NCI-H2196 treated with DMSO at 0.1 percent for 48 hours (cell line): ENCODE measurements at regions not wholly inside any gene's neighbourhood (a gene's known extent, or its start where the extent isn't known, plus 50 kb on each side); places are given as distances from the start of the nearest gene placed in this dataset.

Experiments
- DNase-seq: peaks from one replicate; lab custom pipeline; 2025; ENCODE audit not compliant: unreplicated experiment; lab: John Stamatoyannopoulos, UW

DNA sequence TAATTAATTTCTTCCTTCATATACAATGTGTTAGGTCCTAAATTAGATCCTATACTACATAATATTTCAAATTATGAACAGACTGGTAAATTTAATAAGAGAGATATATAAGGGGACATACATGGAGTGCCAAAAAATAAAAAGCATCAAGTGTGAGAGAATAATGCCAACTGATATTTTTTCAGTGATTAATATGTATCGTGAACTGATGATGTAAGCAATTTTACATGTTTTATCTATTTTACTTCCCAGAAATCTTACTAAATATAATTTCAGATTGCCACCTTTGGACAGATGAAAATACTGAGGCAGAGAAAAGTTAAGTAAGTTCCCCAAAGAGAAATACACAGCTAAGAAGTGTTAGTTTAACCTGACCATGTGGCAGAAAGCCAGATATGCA lies 870.8 kb downstream of the SLITRK5 start:
- no peak for DNase-seq

DNA sequence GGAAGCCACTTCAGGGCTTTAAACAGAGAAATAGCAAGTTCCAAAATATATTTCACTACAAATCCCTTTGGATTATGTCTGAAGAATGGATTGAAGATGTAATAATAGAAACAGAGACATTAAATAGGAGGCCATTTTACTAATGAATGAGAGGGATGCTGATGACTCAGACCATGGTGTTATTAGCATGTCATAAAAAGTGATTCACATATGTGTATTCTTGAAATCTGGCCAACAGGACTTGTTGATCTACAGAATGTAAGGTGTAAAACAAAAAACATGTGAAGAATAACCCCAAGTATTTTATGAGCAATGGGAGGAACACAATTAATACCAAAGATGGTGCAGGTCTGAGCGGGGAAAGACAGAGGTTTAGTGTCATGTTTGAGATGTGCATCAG lies 873.7 kb downstream of the SLITRK5 start:
- no peak for DNase-seq

GRCh38 chr13:88552966-88553365 lies 881.8 kb downstream of the SLITRK5 start:
- DNase-seq, result no peak

DNA sequence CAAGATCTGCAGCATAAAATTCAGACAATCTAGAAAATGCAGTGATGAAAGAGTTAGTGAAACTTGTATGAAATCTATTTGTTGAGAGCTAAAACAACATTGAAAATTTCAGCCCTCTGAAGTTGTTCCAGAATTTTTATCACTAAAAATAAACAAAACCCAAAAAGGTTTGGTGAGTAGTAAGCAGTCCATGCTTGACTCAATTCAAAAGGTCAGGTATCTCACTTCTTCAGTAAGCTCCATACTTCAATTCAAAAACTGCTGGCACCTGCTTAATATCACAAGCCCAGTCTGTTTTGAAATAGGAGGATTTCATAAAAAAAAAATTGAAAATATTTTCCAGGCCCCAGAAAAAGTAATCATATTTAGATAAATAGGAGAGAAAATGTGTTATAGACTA lies 894.4 kb downstream of the SLITRK5 start:
- DNase-seq, result no peak

DNA sequence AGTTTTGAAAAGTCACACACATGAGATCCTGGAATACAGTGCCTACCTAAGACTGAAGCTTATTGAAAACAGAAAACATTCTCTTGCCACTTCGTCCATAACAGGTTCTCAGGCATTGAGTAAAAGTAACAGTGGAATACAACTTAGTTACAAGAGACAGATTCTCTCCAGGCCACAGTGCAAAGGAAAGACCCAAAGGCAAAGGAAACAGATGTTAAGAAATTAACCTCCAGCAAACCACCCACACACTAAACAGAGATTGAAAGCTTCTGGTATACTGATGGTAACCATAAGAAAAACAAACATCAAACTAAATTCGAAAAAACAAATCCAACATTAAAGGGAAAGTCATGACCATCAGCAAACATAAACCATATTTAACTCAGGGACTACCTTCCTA lies 914.7 kb downstream of the SLITRK5 start:
- DNase-seq, result no peak

DNA sequence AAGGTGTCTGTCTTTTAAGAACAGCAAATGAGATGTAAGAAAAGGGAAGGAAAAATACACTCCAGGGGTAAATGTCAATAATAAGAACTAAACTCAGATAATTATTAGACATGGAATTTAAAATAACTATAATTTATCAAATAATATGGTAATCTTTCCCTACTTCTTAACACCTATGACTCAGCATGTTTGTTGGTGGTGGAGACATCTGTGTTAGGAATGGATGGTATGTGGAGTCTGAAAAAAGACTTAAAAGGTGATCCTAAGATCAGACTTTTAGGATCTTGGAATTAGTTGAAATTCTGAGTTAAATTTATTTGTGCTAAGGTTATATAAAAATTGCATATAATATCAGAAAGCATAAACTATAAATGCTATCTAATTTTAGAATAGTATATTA lies 915.1 kb downstream of the SLITRK5 start:
- DNase-seq, result no peak

DNA sequence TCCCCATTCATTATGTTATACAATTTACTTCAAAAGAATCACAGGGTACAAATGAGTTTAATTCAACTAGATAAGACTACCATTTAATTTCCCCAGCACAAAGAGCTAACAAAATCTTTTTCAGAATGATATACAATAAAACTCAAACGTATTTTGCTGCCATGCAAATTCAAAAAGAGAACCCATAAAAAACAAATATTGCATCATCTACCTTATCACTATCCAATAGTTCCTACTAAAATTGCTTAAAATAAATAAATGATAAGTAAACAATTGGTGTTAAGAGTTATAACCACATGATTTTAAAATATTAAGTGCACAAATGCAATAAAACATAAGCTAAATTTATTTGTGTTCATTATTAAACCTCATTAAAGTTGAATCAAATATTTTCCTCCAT lies 919.4 kb downstream of the SLITRK5 start:
- no peak for DNase-seq

- DNase-seq, result no peak
Observed at GRCh38 chr13:88592105-88592504, 920.9 kb downstream of the SLITRK5 start.

DNA sequence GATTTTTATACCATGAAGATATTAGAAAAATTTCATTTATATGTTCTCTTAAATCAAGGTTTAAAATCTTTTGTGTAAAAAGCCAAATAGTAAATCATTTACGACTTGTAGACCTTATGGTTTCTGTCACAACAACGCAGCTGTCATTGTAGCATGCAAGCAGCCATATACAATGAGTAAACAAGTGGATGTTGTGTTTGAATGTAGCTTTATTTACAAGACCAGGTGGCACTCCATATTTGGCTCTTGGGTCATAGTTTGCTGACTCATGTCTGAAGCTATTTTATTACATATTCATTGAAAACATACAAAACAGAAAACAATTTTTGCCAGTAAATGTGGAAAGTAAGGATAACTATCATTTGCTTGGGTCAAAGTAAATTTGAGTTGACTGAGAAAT lies 930.8 kb downstream of the SLITRK5 start:
- DNase-seq, result no peak

GRCh38 chr13:88602786-88603777 lies 931.9 kb downstream of the SLITRK5 start:
- DNase-seq, result no peak

DNA sequence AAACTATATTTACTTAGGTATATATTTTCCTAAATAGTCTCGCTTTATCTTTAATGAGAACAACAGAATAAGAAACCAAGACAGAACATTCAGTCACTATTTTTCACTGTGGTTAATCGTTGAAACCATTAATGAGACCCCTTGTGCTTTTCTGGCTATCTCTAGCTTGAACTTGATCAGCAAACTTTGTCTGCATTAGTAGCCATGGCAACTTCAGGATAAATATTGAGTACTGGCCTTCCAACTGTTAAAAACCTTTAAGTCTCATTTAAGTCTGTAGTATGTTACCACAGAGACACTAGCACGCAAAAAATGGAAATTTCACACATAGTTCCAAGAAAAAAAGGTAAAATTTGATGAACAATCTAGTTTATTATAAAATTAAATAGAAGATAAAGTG lies 946.0 kb downstream of the SLITRK5 start:
- DNase-seq, result no peak

GRCh38 chr13:88622362-88622973 lies 951.3 kb downstream of the SLITRK5 start:
- DNase-seq, result no peak

GRCh38 chr13:88623150-88623549 lies 952.0 kb downstream of the SLITRK5 start:
- DNase-seq, result no peak

DNA sequence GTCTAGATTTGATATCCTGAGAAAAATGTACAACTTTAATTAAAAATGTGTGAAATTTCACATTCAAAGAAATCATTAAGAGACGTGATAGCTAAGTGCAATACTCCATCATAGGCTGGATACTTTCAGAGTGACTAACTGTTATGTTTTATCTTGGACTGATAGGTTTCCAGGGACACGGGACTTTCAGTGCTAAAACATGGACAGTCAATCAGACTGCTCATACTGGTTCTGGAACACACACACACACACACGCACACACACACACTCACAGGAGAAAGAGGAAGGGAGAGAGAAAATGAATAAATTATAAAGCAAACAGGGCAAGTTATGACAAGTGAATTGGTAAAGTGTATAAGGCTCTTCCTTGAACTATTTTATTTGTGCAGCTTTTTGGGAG lies 955.9 kb downstream of the SLITRK5 start:
- no peak for DNase-seq

DNA sequence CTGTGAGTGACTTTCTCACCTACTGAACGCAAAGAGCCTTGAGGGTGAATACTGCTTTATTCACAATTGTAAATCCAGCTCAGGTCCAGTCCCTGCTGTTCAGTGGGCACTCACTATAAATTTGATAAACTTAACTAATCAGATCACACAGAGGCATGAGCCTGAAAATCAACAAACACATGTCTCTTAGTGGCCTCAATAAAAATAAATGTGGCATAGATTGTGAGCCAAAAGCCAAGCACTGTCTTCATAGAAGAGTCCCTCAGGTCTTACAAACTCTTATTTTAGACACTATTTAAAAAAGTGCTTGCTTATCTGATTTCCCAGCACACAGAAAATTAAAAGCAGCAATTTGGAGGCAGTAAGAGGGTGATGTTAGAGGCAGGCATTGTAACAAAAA lies 957.7 kb downstream of the SLITRK5 start:
- no peak for DNase-seq

GRCh38 chr13:88637935-88638334 lies 966.8 kb downstream of the SLITRK5 start:
- no peak for DNase-seq

- DNase-seq, result no peak
Observed at GRCh38 chr13:88643233-88643632, 972.1 kb downstream of the SLITRK5 start.

GRCh38 chr13:88648598-88649373 lies 977.6 kb downstream of the SLITRK5 start:
- no peak for DNase-seq

- DNase-seq, result no peak
Observed at GRCh38 chr13:88649855-88650254, 978.7 kb downstream of the SLITRK5 start.

GRCh38 chr13:88651531-88651930 lies 980.4 kb downstream of the SLITRK5 start:
- DNase-seq, result no peak

DNA sequence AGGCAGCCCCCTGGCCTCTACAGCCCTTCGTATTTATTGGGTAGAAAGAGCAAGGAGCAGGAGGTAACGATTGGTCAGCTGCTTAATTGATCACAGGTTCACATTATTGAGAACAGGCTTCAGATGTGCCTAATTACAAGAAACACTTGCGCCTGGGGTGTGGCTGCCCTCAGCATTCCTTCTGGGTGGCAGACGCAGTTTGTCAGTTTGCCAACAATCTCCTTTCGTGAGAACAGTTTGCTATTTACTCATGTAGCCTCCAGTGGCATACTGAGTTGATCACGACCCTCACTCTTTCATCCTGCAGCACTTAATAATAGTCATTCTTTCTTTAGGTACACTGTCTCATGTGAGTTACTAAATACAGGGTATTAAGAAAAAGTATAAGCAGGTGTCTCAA lies 985.6 kb downstream of the SLITRK5 start:
- DNase-seq, result no peak

DNA sequence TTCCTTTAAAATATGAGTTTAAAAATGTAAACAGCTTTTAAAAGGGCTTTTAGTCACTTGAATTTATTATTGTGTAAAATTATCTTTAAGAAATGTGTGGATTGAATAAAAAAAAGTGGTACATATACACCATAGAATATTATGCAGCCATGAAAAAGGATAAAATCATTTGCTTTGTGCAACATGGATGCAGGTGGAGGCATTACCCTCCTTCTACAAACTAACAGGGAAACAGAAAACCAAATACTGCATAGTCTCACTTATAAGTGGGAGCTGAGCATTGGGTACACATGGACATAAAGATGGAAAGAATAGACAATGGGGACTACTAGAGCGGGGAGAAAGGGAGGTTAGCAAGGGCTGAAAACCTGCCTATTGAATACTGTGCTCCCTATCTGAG lies 999.3 kb downstream of the SLITRK5 start:
- DNase-seq, result no peak
